Right ventricle myocardium superior (tissue), 1 donor: ENCODE measurements at regions not wholly inside any gene's neighbourhood (a gene's known extent, or its start where the extent isn't known, plus 50 kb on each side); places are given as distances from the start of the nearest gene placed in this dataset.
"Not testable (repeated sequence)": the region's sequence is repeated elsewhere in the genome, so short reads cannot be mapped to it uniquely, and the experiment has no call there.

Source experiments
- ATAC-seq: fragments of 200-7000 bp; cut with Tn5 transposase; one replicate; pipeline ENCODE4 v1.9.1; 2020; ENCODE audit warnings: mild to moderate bottlenecking; ENCODE audit not compliant: poor library complexity
- DNase-seq: peaks from one replicate; pipeline ENCODE4 v3.0.0-alpha.2; 2020
- intact Hi-C: fragments of 100-400 bp; cut with DNase I; formaldehyde crosslinking; loops from one replicate; pipeline ENCODE4 v1.11.2; 2022
- donor health status: DM: no; HTN: yes; CAD: no; lungs with severe emphysema.

DNA sequence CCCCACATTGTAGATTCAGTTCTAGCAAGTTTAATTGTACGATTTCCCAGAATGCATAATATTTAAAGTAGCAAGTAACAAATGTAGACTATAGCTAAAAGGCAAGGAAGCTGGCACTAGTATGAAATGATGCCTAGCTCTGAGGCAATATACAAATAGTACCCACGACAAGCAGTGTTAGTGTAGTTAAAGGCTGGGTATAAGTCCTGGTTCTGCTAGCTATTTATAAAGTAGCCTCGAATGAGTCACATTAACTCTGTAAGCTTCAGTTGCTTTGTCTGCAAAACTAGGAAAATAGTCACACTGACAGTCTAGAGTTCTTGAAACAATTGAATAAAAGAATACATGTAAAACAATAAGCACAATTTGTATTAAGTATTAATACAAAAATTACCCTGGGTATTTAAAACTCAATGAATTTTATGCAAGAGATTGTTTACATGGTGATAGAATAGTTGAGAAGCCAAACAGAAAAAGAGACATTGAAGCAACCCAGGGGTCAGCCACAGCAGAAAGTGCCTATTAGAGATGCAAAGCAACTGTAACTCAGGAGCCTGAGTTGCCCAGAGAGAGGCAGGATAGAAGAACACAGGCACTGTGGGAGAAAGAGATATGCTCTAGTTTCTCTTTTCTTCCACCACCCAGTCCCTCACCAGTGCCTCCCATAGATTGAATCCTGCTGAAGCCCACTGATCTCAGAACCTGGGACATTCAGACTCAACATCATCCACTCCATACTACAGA lies 949.0 kb downstream of the C4orf33 start:
- no peak for DNase-seq
- intact Hi-C loops: no loop called here
- no peak for ATAC-seq

GRCh38 chr4:130053723-130054122 lies 957.8 kb downstream of the C4orf33 start:
- ATAC-seq (no peak), DNase-seq (no peak)
- intact Hi-C loops: no loop called here

- intact Hi-C loops: no loop called here
- no peak for ATAC-seq
- no peak for DNase-seq
Measured at GRCh38 chr4:130054908-130055307, 959.0 kb downstream of the C4orf33 start.

GRCh38 chr4:130056286-130056685 lies 960.3 kb downstream of the C4orf33 start:
- ATAC-seq (no peak), DNase-seq (no peak)
- intact Hi-C loops: no loop called here

GRCh38 chr4:130064471-130064870 lies 968.5 kb downstream of the C4orf33 start:
- no peak for DNase-seq
- ATAC-seq: no peak
- intact Hi-C loops: no loop called here

GRCh38 chr4:130067419-130067818 lies 971.5 kb downstream of the C4orf33 start:
- no peak for DNase-seq
- intact Hi-C loops: no loop called here
- no peak for ATAC-seq

DNA sequence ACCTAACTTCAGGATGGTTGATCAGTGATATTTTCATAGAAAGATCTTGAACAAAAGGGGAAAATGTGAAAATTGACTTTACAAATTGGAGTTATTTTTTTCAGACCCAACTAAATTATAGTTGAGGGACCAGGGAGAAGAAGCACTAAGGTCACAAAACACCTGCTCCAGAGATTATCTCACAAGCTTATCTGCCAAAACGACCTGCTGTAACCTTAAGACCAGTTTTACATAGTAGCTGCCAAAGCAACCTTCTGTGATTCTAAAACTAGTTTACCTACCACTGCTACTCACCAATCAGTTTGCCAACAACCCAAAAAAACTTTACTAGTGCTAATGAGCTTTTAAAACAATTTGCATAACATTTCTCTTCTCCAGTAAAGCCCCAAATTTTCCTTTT lies 972.1 kb downstream of the C4orf33 start:
- ATAC-seq: no peak
- intact Hi-C loops: no loop called here
- no peak for DNase-seq

DNA sequence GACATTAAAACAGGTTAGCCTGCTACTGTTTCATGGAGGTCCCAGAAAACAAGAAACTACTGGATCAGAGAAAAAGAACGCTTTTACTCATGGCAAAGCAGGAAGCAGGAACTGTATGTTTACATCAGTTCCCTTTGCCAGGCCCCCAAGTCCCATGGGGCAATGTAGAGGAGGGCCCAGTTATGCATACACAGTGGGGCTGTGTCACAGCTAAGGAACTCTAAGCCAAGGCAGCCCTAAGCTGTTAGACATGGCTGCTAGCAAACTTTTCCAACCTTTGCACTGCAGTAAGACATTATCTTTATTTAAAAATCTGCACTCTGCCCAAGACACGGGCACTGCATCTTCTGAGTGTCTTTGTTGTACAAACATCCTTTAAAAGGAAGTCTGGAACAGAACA lies 975.8 kb downstream of the C4orf33 start:
- ATAC-seq (no peak), DNase-seq (no peak)
- intact Hi-C loops: no loop called here

- intact Hi-C loops: no loop called here
Measured at GRCh38 chr4:130073145-130073790, 977.3 kb downstream of the C4orf33 start.

DNA sequence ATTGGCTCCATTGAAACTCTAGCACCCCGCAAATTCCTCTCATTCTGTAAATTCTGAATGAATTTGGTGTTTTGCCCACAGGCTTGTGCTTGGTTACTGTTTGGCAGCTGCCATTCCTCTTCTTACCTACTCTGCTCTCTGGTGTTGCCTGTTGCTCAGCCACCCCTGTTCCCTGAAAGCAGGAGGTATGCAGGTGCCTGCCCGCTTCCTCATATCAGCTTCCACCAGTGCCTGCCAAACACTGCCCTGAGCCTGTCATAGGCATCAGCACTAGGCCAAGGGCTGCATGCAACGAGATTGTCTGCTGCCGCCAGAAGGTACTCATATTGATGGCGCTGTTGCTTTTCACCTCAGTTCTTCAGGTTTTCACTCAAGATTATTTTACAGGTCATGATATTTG lies 978.1 kb downstream of the C4orf33 start:
- no peak for ATAC-seq
- no peak for DNase-seq
- intact Hi-C loops: no loop called here

More at GRCh38 chr4:130073145-130073790, 977.3 kb downstream of the C4orf33 start:
- DNase-seq (no peak), ATAC-seq (no peak)

GRCh38 chr4:130077275-130077674 lies 981.3 kb downstream of the C4orf33 start:
- DNase-seq (no peak), ATAC-seq (no peak)
- intact Hi-C loops: no loop called here

- DNase-seq, ATAC-seq, intact Hi-C loops: not testable (repeated sequence)
Measured at GRCh38 chr4:130079027-130079426, 983.1 kb downstream of the C4orf33 start.

- intact Hi-C loops: no loop called here
Measured at GRCh38 chr4:130080872-130081451, 985.0 kb downstream of the C4orf33 start.

GRCh38 chr4:130090427-130090826 lies 994.5 kb downstream of the C4orf33 start:
- no peak for DNase-seq
- ATAC-seq: no peak
- intact Hi-C loops: no loop called here

More at GRCh38 chr4:130080872-130081451, 985.0 kb downstream of the C4orf33 start:
- DNase-seq (no peak), ATAC-seq (no peak)

- ATAC-seq (no peak), DNase-seq (no peak)
- intact Hi-C loops: no loop called here
Measured at GRCh38 chr4:130092187-130093015, 996.4 kb downstream of the C4orf33 start.

- DNase-seq: no peak
- intact Hi-C loops: no loop called here
- ATAC-seq: no peak
Measured at GRCh38 chr4:130099105-130099504, 1003.2 kb downstream of the C4orf33 start.

GRCh38 chr4:130110189-130110588 lies 1014.2 kb downstream of the C4orf33 start:
- intact Hi-C loops: no loop called here
- no peak for DNase-seq
- no peak for ATAC-seq

DNA sequence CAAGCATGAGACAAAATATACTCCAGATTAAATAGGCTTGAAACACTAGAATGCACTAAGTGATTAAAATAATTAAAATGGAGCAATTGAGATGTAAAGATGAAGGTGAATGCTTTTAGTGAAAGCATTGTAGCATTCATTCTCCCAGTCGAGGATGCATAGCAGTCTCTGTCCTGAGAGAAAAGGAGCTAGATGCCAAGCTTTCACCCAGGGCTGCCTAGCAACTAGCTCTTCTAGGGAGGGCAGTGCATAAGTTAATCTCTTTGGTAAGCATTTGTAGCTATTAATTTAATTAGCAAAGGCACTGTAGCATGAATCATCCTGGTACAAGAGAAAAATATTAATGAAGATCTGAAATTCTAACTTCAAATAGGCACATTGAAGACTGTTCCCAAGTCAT lies 1014.8 kb downstream of the C4orf33 start:
- ATAC-seq: no peak
- intact Hi-C loops: no loop called here
- no peak for DNase-seq

DNA sequence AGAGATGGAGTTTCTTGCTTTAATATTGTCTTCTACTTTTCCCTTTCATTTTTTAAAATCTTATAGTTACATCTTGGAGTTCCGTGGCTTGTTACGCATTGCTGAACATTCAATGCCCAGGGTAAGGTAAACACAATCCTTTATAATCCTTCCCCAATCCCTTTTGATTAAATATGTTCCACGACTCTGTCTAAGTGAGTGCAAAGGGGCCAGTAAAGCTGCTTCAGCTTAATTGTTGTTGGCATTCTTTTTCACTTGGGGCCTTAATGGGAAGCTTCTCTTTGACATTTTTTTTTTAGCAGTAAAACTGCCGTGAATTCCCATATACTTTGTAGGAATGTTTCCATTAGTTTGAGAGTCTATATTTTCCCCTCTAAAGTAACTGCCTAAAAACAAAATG lies 1028.1 kb downstream of the C4orf33 start:
- intact Hi-C loops: no loop called here
- ATAC-seq (no peak), DNase-seq (no peak)
